K562 (cell line): ENCODE measurements at regions not wholly inside any gene's neighbourhood (a gene's known extent, or its start where the extent isn't known, plus 50 kb on each side); places are given as distances from the start of the nearest gene placed in this dataset.

Experiments
- ASH1L ChIP-seq: fragments of 450-650 bp; IDR thresholded peaks from 2 replicates; pipeline ENCODE4 v1.6.1; 2018; ENCODE audit warnings: borderline replicate concordance, mild to moderate bottlenecking, low read depth; ENCODE audit not compliant: partially characterized antibody
- ATF1 ChIP-seq, 2 experiments: fragments of 450-650 bp in 1 of 2; IDR thresholded peaks; 2 replicates each; pipeline ENCODE4 v1.6.1; 2016; ENCODE audit warnings: missing compliant biosample characterization in 1 of 2, missing genetic modification characterization in 1 of 2
- BCOR ChIP-seq: fragments of 450-650 bp; IDR thresholded peaks from 2 replicates; pipeline ENCODE4 v1.6.1; 2016
- BRD9 ChIP-seq: fragments of 450-650 bp; IDR thresholded peaks from 2 replicates; pipeline ENCODE4 v1.6.1; 2018; ENCODE audit warnings: low read depth; ENCODE audit not compliant: partially characterized antibody
- CEBPG ChIP-seq, 3 experiments: fragments of 200-800 bp in 1 of 3; sonication (Bioruptor generic) in 1 of 3; sonication (generic) in 1 of 3; formaldehyde crosslinking in 1 of 3; IDR thresholded peaks in 2 of 3; conservative IDR thresholded peaks in 1 of 3; 2 replicates each; pipeline versions ENCODE4 v1.6.1 to v1.8.0; 2016 to 2022; ENCODE audit warnings: missing compliant biosample characterization in 2 of 3, missing genetic modification characterization in 2 of 3, mild to moderate bottlenecking in 1 of 3, missing genetic modification reagents in 1 of 3
- CHCHD3 ChIP-seq: fragments of 250-450 bp; sonication (Bioruptor Pico); IDR thresholded peaks from 2 replicates; pipeline ENCODE4 v2.1.2; 2022; ENCODE audit warnings: mild to moderate bottlenecking
- MEIS2 ChIP-seq: fragments of 450-650 bp; IDR thresholded peaks from 2 replicates; pipeline ENCODE4 v1.6.1; 2014; ENCODE audit warnings: mild to moderate bottlenecking; ENCODE audit not compliant: partially characterized antibody
- NFRKB ChIP-seq: fragments of 450-650 bp; IDR thresholded peaks from 2 replicates; pipeline ENCODE4 v1.6.1; 2016; ENCODE audit warnings: low read depth
- POLR2A ChIP-seq: fragments of 450-650 bp; conservative IDR thresholded peaks from 2 replicates; pipeline ENCODE4 v1.6.1; 2016
- PRMT5 ChIP-seq: sonication (generic); formaldehyde crosslinking; IDR thresholded peaks from 2 replicates; pipeline ENCODE4 v1.5.0; 2020; ENCODE audit warnings: missing genetic modification reagents
- XRCC4 ChIP-seq: IDR thresholded peaks from one replicate; pipeline ENCODE4 v1.6.1; 2011; ENCODE audit not compliant: insufficient read depth, insufficient read length; ENCODE audit errors: extremely low read depth
- ZNF133 ChIP-seq: fragments of 250-450 bp; sonication (Bioruptor Pico); IDR thresholded peaks from 2 replicates; pipeline ENCODE4 v1.4.0; 2020; ENCODE audit warnings: mild to moderate bottlenecking
- TF ChIP-seq, protein P1 (sequence below): fragments of 250-450 bp; sonication (Bioruptor Pico); IDR thresholded peaks from 2 replicates; pipeline ENCODE4 v1.4.0; 2020; ENCODE audit warnings: mild to moderate bottlenecking, moderate library complexity
- TF ChIP-seq, protein P2 (sequence below): fragments of 450-650 bp; IDR thresholded peaks from 2 replicates; pipeline ENCODE4 v1.6.1; 2016
- TF ChIP-seq, protein P3 (sequence below): fragments of 250-450 bp; sonication (Bioruptor Pico); IDR thresholded peaks from 2 replicates; pipeline ENCODE4 v1.8.0; 2022; ENCODE audit warnings: inconsistent platforms
- TF ChIP-seq, protein P4 (sequence below), 2 experiments: fragments of 450-650 bp; IDR thresholded peaks; 2 replicates each; pipeline ENCODE4 v1.6.1; 2018; ENCODE audit warnings: mild to moderate bottlenecking in 2 of 2, low read depth in 1 of 2; ENCODE audit not compliant: partially characterized antibody in 2 of 2
- TF ChIP-seq, protein P5 (sequence below): fragments of 450-650 bp; IDR thresholded peaks from 2 replicates; pipeline ENCODE4 v1.6.1; 2017; ENCODE audit warnings: antibody characterized with exemption

DNA sequence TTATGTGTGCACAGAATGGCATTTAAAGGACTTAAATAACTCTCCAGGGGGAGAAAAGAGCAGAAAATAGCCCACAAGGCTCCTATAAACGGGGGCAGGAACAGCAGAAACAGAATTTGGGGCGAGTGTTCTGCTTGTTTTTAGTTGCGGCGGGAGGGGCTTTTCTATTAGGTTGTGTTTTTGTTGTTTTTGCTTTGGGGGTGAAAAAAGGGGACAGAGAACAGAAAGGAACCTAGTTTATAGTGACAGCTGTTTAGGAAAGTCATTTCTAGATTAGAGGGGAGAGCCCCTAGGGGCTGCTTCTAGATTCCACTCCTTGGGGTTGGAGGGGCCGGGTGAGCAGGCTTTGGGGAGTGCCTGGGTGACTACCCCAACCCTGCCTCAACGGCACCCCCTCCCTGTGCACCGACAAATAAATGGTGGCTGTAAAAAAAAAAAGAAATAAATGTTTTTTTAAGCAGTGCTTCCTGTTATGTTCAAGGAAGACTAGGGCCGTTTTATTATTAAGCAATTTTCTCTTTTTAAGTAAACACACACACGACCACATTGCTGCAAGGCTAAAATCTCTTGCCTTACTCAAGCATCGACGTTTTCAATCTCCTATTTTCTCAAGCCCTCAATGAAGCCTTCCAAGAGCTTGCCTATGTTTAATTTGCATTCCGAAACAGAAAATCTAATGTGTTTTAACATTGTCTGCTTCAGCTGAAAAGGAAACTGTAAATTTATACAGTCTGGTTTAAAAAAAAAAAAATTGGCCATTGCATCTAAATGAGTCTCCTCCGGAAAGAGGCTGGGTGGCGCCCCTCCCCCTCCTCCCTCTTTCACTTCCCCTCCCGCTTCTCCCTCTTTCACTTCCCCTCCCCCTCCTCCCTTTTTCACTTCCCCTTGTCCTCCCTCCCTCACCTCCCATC, 123.3 kb upstream of the TBL1X start (continued):
- TF ChIP-seq, protein P1, sequence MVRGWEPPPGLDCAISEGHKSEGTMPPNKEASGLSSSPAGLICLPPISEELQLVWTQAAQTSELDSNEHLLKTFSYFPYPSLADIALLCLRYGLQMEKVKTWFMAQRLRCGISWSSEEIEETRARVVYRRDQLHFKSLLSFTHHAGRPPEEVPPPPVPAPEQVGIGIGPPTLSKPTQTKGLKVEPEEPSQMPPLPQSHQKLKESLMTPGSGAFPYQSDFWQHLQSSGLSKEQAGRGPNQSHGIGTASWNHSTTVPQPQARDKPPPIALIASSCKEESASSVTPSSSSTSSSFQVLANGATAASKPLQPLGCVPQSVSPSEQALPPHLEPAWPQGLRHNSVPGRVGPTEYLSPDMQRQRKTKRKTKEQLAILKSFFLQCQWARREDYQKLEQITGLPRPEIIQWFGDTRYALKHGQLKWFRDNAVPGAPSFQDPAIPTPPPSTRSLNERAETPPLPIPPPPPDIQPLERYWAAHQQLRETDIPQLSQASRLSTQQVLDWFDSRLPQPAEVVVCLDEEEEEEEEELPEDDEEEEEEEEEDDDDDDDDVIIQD, result no peak
- no peak for TF ChIP-seq PRMT5 (CRISPR knock-in tag)
- TF ChIP-seq NFRKB, result 0 out of 2 replicates have a peak, but pooled peaks have one; percentile 34
- TF ChIP-seq ATF1 (CRISPR knock-in tag; IDR thresholded peaks at IDR 0.05), result no peak
- no peak for TF ChIP-seq ATF1 (tag; IDR thresholded peaks at IDR 0.05)
- peak; percentile 65 for TF ChIP-seq BRD9
- TF ChIP-seq CEBPG (CRISPR knock-in tag; IDR thresholded peaks at IDR 0.05), result no peak
- TF ChIP-seq CEBPG (tag; conservative IDR thresholded peaks at IDR 0.05 in 1 of 2, IDR thresholded peaks at IDR 0.05 in 1 of 2), result 0 out of 4 replicates have a peak, but pooled peaks of 1 of the 2 experiments have one; percentile 18
- no peak for TF ChIP-seq ASH1L
- TF ChIP-seq BCOR, result no peak
- no peak for TF ChIP-seq CHCHD3 (CRISPR knock-in tag)
- TF ChIP-seq, protein P2, sequence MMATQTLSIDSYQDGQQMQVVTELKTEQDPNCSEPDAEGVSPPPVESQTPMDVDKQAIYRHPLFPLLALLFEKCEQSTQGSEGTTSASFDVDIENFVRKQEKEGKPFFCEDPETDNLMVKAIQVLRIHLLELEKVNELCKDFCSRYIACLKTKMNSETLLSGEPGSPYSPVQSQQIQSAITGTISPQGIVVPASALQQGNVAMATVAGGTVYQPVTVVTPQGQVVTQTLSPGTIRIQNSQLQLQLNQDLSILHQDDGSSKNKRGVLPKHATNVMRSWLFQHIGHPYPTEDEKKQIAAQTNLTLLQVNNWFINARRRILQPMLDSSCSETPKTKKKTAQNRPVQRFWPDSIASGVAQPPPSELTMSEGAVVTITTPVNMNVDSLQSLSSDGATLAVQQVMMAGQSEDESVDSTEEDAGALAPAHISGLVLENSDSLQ, result no peak
- no peak for TF ChIP-seq ZNF133 (CRISPR knock-in tag)
- TF ChIP-seq, protein P3, sequence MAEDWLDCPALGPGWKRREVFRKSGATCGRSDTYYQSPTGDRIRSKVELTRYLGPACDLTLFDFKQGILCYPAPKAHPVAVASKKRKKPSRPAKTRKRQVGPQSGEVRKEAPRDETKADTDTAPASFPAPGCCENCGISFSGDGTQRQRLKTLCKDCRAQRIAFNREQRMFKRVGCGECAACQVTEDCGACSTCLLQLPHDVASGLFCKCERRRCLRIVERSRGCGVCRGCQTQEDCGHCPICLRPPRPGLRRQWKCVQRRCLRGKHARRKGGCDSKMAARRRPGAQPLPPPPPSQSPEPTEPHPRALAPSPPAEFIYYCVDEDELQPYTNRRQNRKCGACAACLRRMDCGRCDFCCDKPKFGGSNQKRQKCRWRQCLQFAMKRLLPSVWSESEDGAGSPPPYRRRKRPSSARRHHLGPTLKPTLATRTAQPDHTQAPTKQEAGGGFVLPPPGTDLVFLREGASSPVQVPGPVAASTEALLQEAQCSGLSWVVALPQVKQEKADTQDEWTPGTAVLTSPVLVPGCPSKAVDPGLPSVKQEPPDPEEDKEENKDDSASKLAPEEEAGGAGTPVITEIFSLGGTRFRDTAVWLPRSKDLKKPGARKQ (CRISPR knock-in tag), result no peak
- TF ChIP-seq XRCC4, result no peak
- TF ChIP-seq, protein P4, sequence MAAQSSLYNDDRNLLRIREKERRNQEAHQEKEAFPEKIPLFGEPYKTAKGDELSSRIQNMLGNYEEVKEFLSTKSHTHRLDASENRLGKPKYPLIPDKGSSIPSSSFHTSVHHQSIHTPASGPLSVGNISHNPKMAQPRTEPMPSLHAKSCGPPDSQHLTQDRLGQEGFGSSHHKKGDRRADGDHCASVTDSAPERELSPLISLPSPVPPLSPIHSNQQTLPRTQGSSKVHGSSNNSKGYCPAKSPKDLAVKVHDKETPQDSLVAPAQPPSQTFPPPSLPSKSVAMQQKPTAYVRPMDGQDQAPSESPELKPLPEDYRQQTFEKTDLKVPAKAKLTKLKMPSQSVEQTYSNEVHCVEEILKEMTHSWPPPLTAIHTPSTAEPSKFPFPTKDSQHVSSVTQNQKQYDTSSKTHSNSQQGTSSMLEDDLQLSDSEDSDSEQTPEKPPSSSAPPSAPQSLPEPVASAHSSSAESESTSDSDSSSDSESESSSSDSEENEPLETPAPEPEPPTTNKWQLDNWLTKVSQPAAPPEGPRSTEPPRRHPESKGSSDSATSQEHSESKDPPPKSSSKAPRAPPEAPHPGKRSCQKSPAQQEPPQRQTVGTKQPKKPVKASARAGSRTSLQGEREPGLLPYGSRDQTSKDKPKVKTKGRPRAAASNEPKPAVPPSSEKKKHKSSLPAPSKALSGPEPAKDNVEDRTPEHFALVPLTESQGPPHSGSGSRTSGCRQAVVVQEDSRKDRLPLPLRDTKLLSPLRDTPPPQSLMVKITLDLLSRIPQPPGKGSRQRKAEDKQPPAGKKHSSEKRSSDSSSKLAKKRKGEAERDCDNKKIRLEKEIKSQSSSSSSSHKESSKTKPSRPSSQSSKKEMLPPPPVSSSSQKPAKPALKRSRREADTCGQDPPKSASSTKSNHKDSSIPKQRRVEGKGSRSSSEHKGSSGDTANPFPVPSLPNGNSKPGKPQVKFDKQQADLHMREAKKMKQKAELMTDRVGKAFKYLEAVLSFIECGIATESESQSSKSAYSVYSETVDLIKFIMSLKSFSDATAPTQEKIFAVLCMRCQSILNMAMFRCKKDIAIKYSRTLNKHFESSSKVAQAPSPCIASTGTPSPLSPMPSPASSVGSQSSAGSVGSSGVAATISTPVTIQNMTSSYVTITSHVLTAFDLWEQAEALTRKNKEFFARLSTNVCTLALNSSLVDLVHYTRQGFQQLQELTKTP (IDR thresholded peaks at IDR 0.05; ENCODE audit: low read depth in 1 of 2, partially characterized antibody in 2 of 2), result peak in 1 of 2 experiments; percentile 66
- no peak for TF ChIP-seq MEIS2
- TF ChIP-seq, protein P5, sequence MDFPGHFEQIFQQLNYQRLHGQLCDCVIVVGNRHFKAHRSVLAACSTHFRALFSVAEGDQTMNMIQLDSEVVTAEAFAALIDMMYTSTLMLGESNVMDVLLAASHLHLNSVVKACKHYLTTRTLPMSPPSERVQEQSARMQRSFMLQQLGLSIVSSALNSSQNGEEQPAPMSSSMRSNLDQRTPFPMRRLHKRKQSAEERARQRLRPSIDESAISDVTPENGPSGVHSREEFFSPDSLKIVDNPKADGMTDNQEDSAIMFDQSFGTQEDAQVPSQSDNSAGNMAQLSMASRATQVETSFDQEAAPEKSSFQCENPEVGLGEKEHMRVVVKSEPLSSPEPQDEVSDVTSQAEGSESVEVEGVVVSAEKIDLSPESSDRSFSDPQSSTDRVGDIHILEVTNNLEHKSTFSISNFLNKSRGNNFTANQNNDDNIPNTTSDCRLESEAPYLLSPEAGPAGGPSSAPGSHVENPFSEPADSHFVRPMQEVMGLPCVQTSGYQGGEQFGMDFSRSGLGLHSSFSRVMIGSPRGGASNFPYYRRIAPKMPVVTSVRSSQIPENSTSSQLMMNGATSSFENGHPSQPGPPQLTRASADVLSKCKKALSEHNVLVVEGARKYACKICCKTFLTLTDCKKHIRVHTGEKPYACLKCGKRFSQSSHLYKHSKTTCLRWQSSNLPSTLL, result no peak
- no peak for TF ChIP-seq POLR2A
